K562 (cell line): ENCODE measurements at regions not wholly inside any gene's neighbourhood (a gene's known extent, or its start where the extent isn't known, plus 50 kb on each side); places are given as distances from the start of the nearest gene placed in this dataset.

Experiments
- ATAC-seq: fragments of 200-7000 bp; cut with Tn5 transposase; 3 replicates; pipeline ENCODE4 v1.9.1; 2020; ENCODE audit warnings: moderate library complexity
- BruUV-seq: library from RNA; stranded (reverse); fragments of 400-500 nt; replicated peaks from 2 replicates; lab custom pipeline; 2021; lab: Mats Ljungman, UMichigan
- CTCF ChIA-PET: fragments of 300-600 bp; formaldehyde crosslinking; extraction: SDS; loops from one replicate; lab custom pipeline; 2021; ENCODE audit warnings: low intra/inter-chr PET ratio; lab: Yijun Ruan, JAX
- POLR2A ChIA-PET: fragments of 300-600, 350-650 bp; sonication (Branson Sonifier 250); formaldehyde crosslinking; extraction: SDS; loops from one replicate; lab custom pipeline; 2021; ENCODE audit warnings: antibody characterized with exemption, inconsistent platforms; lab: Yijun Ruan, JAX
- DNase-seq, 4 experiments: peaks; one replicate each; pipeline versions ENCODE4 v3.0.0 to v3.0.0-alpha.2; 2011 to 2018; ENCODE audit warnings: low spot score in 3 of 4, mixed read lengths in 3 of 4; ENCODE audit errors: extremely low read depth in 1 of 4
- FAIRE-seq: peaks from 2 replicates; lab custom pipeline; 2011; peaks lifted over from hg19 to GRCh38; lab: Jason Lieb, UNC
- H2AFZ ChIP-seq: 2 replicates; pipeline ENCODE4 v1.6.0; 2011; ENCODE audit warnings: low read depth, low read length, control low read depth, inconsistent platforms
- H3K27ac ChIP-seq: fragments of 200-600 bp; 3 replicates; pipeline ENCODE4 v1.8.0; 2011; ENCODE audit warnings: low read depth, mild to moderate bottlenecking, control low read depth, inconsistent platforms, low read length, moderate library complexity, mixed read lengths; ENCODE audit errors: extremely low read depth
- H3K27me3 ChIP-seq, 2 experiments: fragments of 300-600 bp in 1 of 2; 2 replicates in 1 of 2; 3 replicates in 1 of 2; pipeline versions ENCODE4 v1.6.0 to v1.8.0; 2011; ENCODE audit warnings: inconsistent platforms in 2 of 2, low read length in 2 of 2, mild to moderate bottlenecking in 1 of 2, mixed read lengths in 1 of 2, moderate library complexity in 1 of 2; ENCODE audit not compliant: control insufficient read depth in 2 of 2, insufficient read depth in 2 of 2
- H3K36me3 ChIP-seq: fragments of 300-600 bp; 3 replicates; pipeline ENCODE4 v1.8.0; 2011; ENCODE audit warnings: mild to moderate bottlenecking, low read length, inconsistent platforms; ENCODE audit not compliant: control insufficient read depth, insufficient read depth
- H3K4me1 ChIP-seq, 2 experiments: fragments of 200-600 bp in 1 of 2; replicated peaks in 1 of 2; 2 replicates in 1 of 2; 3 replicates in 1 of 2; pipeline versions ENCODE4 v1.5.1 to v1.8.0; 2011; ENCODE audit warnings: inconsistent platforms in 2 of 2, low read length in 2 of 2, mild to moderate bottlenecking in 1 of 2, mixed read lengths in 1 of 2, moderate library complexity in 1 of 2; ENCODE audit not compliant: control insufficient read depth in 2 of 2, insufficient read depth in 2 of 2
- H3K4me2 ChIP-seq: 2 replicates; pipeline ENCODE4 v1.6.1; 2011; ENCODE audit warnings: low read length, control low read depth, inconsistent platforms, mixed read lengths; ENCODE audit not compliant: insufficient read depth
- H3K4me3 ChIP-seq: fragments of 200-600 bp; sonication (generic), shearing (Covaris generic); 2 replicates; pipeline ENCODE4 v1.5.1; 2016; ENCODE audit warnings: control low read depth, inconsistent platforms
- H3K79me2 ChIP-seq: fragments of 200-600 bp; 3 replicates; pipeline ENCODE4 v1.8.0; 2011; ENCODE audit warnings: low read length, inconsistent platforms; ENCODE audit not compliant: control insufficient read depth, insufficient read depth
- H3K9ac ChIP-seq, 2 experiments: 2 replicates each; pipeline versions ENCODE4 v1.6.0 to v1.6.1; 2011; ENCODE audit warnings: low read depth in 2 of 2, low read length in 2 of 2, control low read depth in 1 of 2, inconsistent platforms in 1 of 2, mild to moderate bottlenecking in 1 of 2, mixed read lengths in 1 of 2; ENCODE audit not compliant: insufficient read depth in 1 of 2
- H3K9me1 ChIP-seq: one replicate; pipeline ENCODE4 v1.6.0; 2011; ENCODE audit warnings: inconsistent platforms, mild to moderate bottlenecking, low read length, moderate library complexity; ENCODE audit not compliant: control insufficient read depth, insufficient read depth
- H3K9me3 ChIP-seq: replicated peaks from 2 replicates; pipeline ENCODE4 v1.5.1; 2011; ENCODE audit warnings: low read depth, low read length, inconsistent platforms; ENCODE audit not compliant: control insufficient read depth, insufficient read depth
- H4K20me1 ChIP-seq: replicated peaks from 2 replicates; pipeline ENCODE4 v1.6.1; 2011; ENCODE audit warnings: low read length, inconsistent platforms, mixed read lengths; ENCODE audit not compliant: control insufficient read depth, insufficient read depth
- CAMTA2 ChIP-seq: fragments of 250-450 bp; sonication (Bioruptor Pico); conservative IDR thresholded peaks from 2 replicates; pipeline ENCODE4 v1.5.1; 2022
- FOXA3 ChIP-seq, 2 experiments: fragments of 450-650 bp in 1 of 2; sonication (generic) in 1 of 2; formaldehyde crosslinking; IDR thresholded peaks in 1 of 2; conservative IDR thresholded peaks in 1 of 2; 2 replicates each; pipeline versions ENCODE4 v1.4.0 to v1.8.0; 2020 to 2022; ENCODE audit warnings: mild to moderate bottlenecking in 2 of 2, missing genetic modification reagents in 1 of 2
- GABPA ChIP-seq: fragments of 200-800 bp; sonication (Bioruptor generic); conservative IDR thresholded peaks from 2 replicates; pipeline ENCODE4 v1.6.1; 2016; ENCODE audit warnings: low read depth, missing genetic modification characterization, missing compliant biosample characterization
- HMG20A ChIP-seq: fragments of 450-650 bp; formaldehyde crosslinking; conservative IDR thresholded peaks from 2 replicates; pipeline ENCODE4 v1.4.0; 2020; ENCODE audit warnings: mild to moderate bottlenecking, mixed read lengths
- PHF8 ChIP-seq: fragments of 200-600 bp; sonication (generic); IDR thresholded peaks from 2 replicates; pipeline ENCODE4 v1.6.1; 2012; ENCODE audit warnings: mixed run types, mild to moderate bottlenecking, inconsistent platforms, low read length, moderate library complexity, borderline replicate concordance
- PML ChIP-seq: IDR thresholded peaks from 2 replicates; pipeline ENCODE4 v1.6.1; 2012; ENCODE audit warnings: low read length, inconsistent platforms
- SP1 ChIP-seq: sonication (generic); formaldehyde crosslinking; IDR thresholded peaks from 2 replicates; pipeline ENCODE4 v1.8.1; 2022; ENCODE audit warnings: mild to moderate bottlenecking, missing genetic modification reagents
- TGIF2 ChIP-seq: sonication (generic); formaldehyde crosslinking; IDR thresholded peaks from 2 replicates; pipeline ENCODE4 v1.8.1; 2022; ENCODE audit warnings: mild to moderate bottlenecking, missing genetic modification reagents, moderate library complexity
- ZNF551 ChIP-seq: fragments of 250-450 bp; sonication (Bioruptor Pico); IDR thresholded peaks from 2 replicates; pipeline ENCODE4 v1.5.0; 2021; ENCODE audit warnings: mild to moderate bottlenecking, moderate library complexity
- WGBS: fragments of 100-300 bp; shearing (Covaris generic); methylation state at CpG from one replicate; pipeline ENCODE4 v1.1.6; 2016; ENCODE audit warnings: low coverage, mixed read lengths; ENCODE audit not compliant: insufficient coverage; ENCODE audit errors: missing lambda C conversion rate; 5-methylcytosine and 5-hydroxymethylcytosine counted together
- in situ Hi-C: fragments of 300-500 bp; cut with MboI; formaldehyde crosslinking; loops from 4 replicates; pipeline ENCODE4 v1.15.0; 2018; ENCODE audit warnings: inconsistent platforms, mixed read lengths
- intact Hi-C: fragments of 100-400 bp; cut with micrococcal nuclease; formaldehyde crosslinking; loops from 2 replicates; pipeline ENCODE4 v1.14.2; 2022
- TF ChIP-seq, protein P1 (sequence below): sonication (generic); formaldehyde crosslinking; IDR thresholded peaks from 2 replicates; pipeline ENCODE4 v1.8.0; 2022; ENCODE audit warnings: mild to moderate bottlenecking, missing genetic modification reagents
- TF ChIP-seq, protein P2 (sequence below), 3 experiments: fragments of 200-800 bp in 1 of 3; sonication (Bioruptor generic) in 1 of 3; sonication (generic) in 1 of 3; formaldehyde crosslinking in 1 of 3; IDR thresholded peaks; 2 replicates each; pipeline versions ENCODE4 v1.6.1 to v1.8.0; 2016 to 2022; ENCODE audit warnings: mild to moderate bottlenecking in 2 of 3, missing compliant biosample characterization in 2 of 3, missing genetic modification characterization in 2 of 3, missing genetic modification reagents in 1 of 3

DNA sequence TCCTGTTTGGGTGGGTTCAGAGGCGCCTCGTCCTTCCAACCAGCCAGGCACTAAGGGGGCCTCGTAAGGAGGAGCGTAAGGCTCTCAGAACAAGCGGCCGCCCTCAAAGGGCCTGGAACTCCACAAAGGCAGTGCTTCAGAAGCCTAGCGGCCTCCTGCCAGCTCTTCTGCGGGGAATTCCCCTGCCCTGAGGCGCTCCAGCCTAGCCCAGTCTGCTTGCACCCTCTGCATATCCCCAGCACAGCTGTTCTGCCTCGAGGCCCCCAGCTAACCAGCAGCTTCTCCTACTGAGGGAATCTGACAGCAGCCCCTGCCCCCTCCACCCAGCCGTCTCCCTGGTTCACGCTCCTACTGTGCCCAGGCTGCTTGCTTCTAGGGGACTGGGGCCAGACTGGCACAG, 265.9 kb downstream of the TFCP2L1 start:
- DNase-seq (no peak), ATAC-seq (no peak; the same call in 2 of the 3 replicates), FAIRE-seq (no peak)
- ChIA-PET CTCF (no interaction called here), POLR2A (no interaction called here)
- no peak overlapping the region for H3K9ac ChIP-seq
- H3K36me3 ChIP-seq, result no peaks in the 10 kb centered on the region
- H3K9me3 ChIP-seq, result no peaks in the 10 kb centered on the region
- no TSS peak for BruUV-seq
- TF ChIP-seq PML (no peak), GABPA (peak; percentile 26), CAMTA2 (no peak)
- no peak overlapping the region for H3K4me3 ChIP-seq
- in situ Hi-C loops (no loop called here), intact Hi-C loops (no loop called here)
- H3K4me2 ChIP-seq, result no peak overlapping the region
- no peaks in the 10 kb centered on the region for H3K79me2 ChIP-seq
- peaks cover 0 to 35% of the 10 kb centered on the region in 2 experiments; a peak in 2 of 5 replicates for H3K27me3 ChIP-seq
- peaks cover 0 to 11% of the 10 kb centered on the region in 2 experiments; a peak in 2 of 5 replicates for H3K4me1 ChIP-seq
- H2AFZ ChIP-seq, result peak overlapping the region; percentile 84
- no peak overlapping the region for H3K27ac ChIP-seq
- H4K20me1 ChIP-seq, result no peaks in the 10 kb centered on the region; the same call in 1 of the 2 replicates
- WGBS, result 27% methylated on average over 11 of the region's 12 CpGs
- no peaks in the 10 kb centered on the region for H3K9me1 ChIP-seq

DNA sequence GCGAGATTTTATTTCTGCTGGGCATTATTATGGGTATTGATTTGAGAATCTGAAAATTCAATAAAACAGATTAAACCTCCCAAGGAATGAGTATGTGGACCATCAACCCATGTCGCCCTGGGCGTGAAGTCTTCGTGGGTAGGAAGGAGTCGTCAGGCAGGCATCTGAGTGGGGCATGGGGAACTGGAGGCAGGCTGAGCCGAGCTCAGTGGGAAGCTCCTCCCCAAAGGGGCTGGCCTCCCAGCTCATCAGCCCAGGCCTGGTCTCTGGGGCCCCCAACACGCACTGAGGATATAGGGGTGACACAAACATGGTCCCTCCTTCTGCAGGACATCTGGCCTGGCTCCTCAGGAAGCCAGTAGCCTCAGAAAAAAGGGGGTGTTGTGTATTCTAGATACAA, 265.2 kb downstream of the TFCP2L1 start:
- Histone ChIP-seq H3K4me1 (peaks cover 0 to 11% of the 10 kb centered on the region in 2 experiments; a peak in 2 of 5 replicates), H3K79me2 (no peaks in the 10 kb centered on the region), H3K4me2 (no peak overlapping the region), H4K20me1 (no peaks in the 10 kb centered on the region; the same call in 1 of the 2 replicates), H3K36me3 (no peaks in the 10 kb centered on the region), H3K9me1 (no peaks in the 10 kb centered on the region), H3K9ac (no peak overlapping the region), H3K4me3 (no peak overlapping the region), H3K27me3 (peaks cover 0 to 35% of the 10 kb centered on the region in 2 experiments; a peak in 2 of 5 replicates), H2AFZ (no peak overlapping the region), H3K9me3 (no peaks in the 10 kb centered on the region), H3K27ac (no peak overlapping the region)
- CTCF ChIA-PET, result no interaction called here
- no peak for DNase-seq
- no TSS peak for BruUV-seq
- POLR2A ChIA-PET, result no interaction called here
- intact Hi-C loops (no loop called here), in situ Hi-C loops (no loop called here)
- ATAC-seq, result no peak
- 10% methylated on average over 7 of the region's 7 CpGs for WGBS
- FAIRE-seq, result no peak
- no peak for TF ChIP-seq ZNF551
- no peak for TF ChIP-seq TGIF2 (CRISPR knock-in tag)
- TF ChIP-seq FOXA3 (CRISPR knock-in tag; conservative IDR thresholded peaks at IDR 0.05 in 1 of 2, IDR thresholded peaks at IDR 0.05 in 1 of 2), result no peak
- TF ChIP-seq, protein P1, sequence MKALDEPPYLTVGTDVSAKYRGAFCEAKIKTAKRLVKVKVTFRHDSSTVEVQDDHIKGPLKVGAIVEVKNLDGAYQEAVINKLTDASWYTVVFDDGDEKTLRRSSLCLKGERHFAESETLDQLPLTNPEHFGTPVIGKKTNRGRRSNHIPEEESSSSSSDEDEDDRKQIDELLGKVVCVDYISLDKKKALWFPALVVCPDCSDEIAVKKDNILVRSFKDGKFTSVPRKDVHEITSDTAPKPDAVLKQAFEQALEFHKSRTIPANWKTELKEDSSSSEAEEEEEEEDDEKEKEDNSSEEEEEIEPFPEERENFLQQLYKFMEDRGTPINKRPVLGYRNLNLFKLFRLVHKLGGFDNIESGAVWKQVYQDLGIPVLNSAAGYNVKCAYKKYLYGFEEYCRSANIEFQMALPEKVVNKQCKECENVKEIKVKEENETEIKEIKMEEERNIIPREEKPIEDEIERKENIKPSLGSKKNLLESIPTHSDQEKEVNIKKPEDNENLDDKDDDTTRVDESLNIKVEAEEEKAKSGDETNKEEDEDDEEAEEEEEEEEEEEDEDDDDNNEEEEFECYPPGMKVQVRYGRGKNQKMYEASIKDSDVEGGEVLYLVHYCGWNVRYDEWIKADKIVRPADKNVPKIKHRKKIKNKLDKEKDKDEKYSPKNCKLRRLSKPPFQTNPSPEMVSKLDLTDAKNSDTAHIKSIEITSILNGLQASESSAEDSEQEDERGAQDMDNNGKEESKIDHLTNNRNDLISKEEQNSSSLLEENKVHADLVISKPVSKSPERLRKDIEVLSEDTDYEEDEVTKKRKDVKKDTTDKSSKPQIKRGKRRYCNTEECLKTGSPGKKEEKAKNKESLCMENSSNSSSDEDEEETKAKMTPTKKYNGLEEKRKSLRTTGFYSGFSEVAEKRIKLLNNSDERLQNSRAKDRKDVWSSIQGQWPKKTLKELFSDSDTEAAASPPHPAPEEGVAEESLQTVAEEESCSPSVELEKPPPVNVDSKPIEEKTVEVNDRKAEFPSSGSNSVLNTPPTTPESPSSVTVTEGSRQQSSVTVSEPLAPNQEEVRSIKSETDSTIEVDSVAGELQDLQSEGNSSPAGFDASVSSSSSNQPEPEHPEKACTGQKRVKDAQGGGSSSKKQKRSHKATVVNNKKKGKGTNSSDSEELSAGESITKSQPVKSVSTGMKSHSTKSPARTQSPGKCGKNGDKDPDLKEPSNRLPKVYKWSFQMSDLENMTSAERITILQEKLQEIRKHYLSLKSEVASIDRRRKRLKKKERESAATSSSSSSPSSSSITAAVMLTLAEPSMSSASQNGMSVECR (CRISPR knock-in tag), result no peak
- TF ChIP-seq, protein P2, sequence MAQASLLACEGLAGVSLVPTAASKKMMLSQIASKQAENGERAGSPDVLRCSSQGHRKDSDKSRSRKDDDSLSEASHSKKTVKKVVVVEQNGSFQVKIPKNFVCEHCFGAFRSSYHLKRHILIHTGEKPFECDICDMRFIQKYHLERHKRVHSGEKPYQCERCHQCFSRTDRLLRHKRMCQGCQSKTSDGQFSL (CRISPR knock-in tag; IDR thresholded peaks at IDR 0.05), result no peak
- TF ChIP-seq, protein P2 (tag; IDR thresholded peaks at IDR 0.05), result no peak
- TF ChIP-seq SP1 (CRISPR knock-in tag), result no peak
- TF ChIP-seq PHF8, result no peak
- TF ChIP-seq HMG20A (CRISPR knock-in tag), result no peak
